ENCODE measurements at regions not wholly inside any gene's neighbourhood (a gene's known extent, or its start where the extent isn't known, plus 50 kb on each side); places are given as distances from the start of the nearest gene placed in this dataset.

DNA sequence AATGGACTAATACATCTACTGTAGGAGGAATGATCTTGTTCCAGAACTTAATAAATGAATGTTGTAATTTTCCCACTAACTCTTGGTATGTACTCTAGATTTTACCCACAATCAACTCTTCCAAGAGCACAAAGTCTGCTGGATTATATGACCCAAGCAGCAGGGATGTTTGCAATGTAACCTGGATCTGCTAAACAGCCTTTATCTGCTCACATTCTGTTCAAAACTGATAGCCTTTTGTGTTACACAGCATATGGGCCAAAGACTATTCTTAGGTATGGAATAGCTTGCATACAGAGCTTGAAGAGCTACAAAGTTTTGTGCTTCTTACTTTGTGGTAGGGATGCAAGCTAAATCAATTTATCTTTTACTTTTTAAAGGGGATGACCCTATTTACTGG is 213.7 kb upstream of the DCN start:
- H3K27ac ChIP-seq, result no peak overlapping the region
- TF ChIP-seq, protein P1, sequence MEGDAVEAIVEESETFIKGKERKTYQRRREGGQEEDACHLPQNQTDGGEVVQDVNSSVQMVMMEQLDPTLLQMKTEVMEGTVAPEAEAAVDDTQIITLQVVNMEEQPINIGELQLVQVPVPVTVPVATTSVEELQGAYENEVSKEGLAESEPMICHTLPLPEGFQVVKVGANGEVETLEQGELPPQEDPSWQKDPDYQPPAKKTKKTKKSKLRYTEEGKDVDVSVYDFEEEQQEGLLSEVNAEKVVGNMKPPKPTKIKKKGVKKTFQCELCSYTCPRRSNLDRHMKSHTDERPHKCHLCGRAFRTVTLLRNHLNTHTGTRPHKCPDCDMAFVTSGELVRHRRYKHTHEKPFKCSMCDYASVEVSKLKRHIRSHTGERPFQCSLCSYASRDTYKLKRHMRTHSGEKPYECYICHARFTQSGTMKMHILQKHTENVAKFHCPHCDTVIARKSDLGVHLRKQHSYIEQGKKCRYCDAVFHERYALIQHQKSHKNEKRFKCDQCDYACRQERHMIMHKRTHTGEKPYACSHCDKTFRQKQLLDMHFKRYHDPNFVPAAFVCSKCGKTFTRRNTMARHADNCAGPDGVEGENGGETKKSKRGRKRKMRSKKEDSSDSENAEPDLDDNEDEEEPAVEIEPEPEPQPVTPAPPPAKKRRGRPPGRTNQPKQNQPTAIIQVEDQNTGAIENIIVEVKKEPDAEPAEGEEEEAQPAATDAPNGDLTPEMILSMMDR (conservative IDR thresholded peaks at IDR 0.05), result no peak
- TF ChIP-seq ZFX (IDR thresholded peaks at IDR 0.05), result no peak

- no peak overlapping the region for H3K27ac ChIP-seq
- TF ChIP-seq ZFX (IDR thresholded peaks at IDR 0.05), result no peak
- TF ChIP-seq, protein P1 (conservative IDR thresholded peaks at IDR 0.05), result no peak
Observed at GRCh38 chr12:91395628-91396135, 213.1 kb upstream of the DCN start.

GRCh38 chr12:91394903-91395302 is 212.3 kb upstream of the DCN start:
- TF ChIP-seq, protein P1 (conservative IDR thresholded peaks at IDR 0.05), result no peak
- no peak for TF ChIP-seq ZFX (IDR thresholded peaks at IDR 0.05)
- no peak overlapping the region for H3K27ac ChIP-seq

GRCh38 chr12:91388573-91388972 is 206.0 kb upstream of the DCN start:
- peak overlapping the region; percentile 91; the same call in 1 of the 2 replicates for H3K27ac ChIP-seq
- TF ChIP-seq, protein P1 (conservative IDR thresholded peaks at IDR 0.05), result no peak
- TF ChIP-seq ZFX (IDR thresholded peaks at IDR 0.05), result no peak

GRCh38 chr12:91387461-91388134 is 205.0 kb upstream of the DCN start:
- peak overlapping the region; percentile 91; the same call in 1 of the 2 replicates for H3K27ac ChIP-seq
- no peak for TF ChIP-seq ZFX (IDR thresholded peaks at IDR 0.05)
- TF ChIP-seq, protein P1 (conservative IDR thresholded peaks at IDR 0.05), result no peak

GRCh38 chr12:91384806-91385205 is 202.2 kb upstream of the DCN start:
- TF ChIP-seq, protein P1 (conservative IDR thresholded peaks at IDR 0.05), result no peak
- no peak for TF ChIP-seq ZFX (IDR thresholded peaks at IDR 0.05)
- no peak overlapping the region for H3K27ac ChIP-seq

DNA sequence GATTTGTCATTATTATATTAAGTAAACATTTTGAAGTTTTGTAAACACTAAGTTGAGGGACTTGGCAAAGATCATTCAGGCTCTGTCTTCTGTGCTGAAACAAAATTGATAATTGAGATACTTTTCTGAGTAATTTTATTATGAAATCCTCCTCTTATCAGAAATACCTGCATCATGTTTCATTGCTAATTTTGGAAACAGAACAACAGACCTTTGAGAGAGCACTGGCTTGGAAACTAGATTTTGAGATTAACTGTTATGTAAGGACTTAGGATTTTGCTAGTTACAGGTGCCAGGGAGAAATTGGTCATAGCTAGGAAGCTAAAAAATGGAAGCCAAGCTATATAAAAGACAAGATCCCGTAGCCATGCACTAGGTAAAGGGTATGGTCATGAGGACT is 201.7 kb upstream of the DCN start:
- no peak for TF ChIP-seq ZFX (IDR thresholded peaks at IDR 0.05)
- TF ChIP-seq, protein P1 (conservative IDR thresholded peaks at IDR 0.05), result no peak

More for the DNA sequence above, 201.7 kb upstream of the DCN start:
- H3K27ac ChIP-seq, result no peak overlapping the region
